Activated naive CD8-positive, alpha-beta T cell treated with anti-CD3 and anti-CD28 coated beads, Interleukin-2, amount 10 ng/mL, durations not matched to agents 7 days and 5 days (primary cell): ENCODE measurements at regions not wholly inside any gene's neighbourhood (a gene's known extent, or its start where the extent isn't known, plus 50 kb on each side); places are given as distances from the start of the nearest gene placed in this dataset.

Experiments
- ATAC-seq: fragments of 150-1000 bp; cut with Tn5 transposase; one replicate; pipeline ENCODE4 v1.10.0; 2021; ENCODE audit warnings: low read depth, moderate library complexity
- POLR2A ChIA-PET: fragments of 350-600 bp; sonication (Branson Sonifier 250); formaldehyde crosslinking; loops from one replicate; lab custom pipeline; 2021; ENCODE audit warnings: antibody characterized with exemption; lab: Charles Lee
- DNase-seq: peaks from one replicate; pipeline ENCODE4 v3.0.0; 2021
- H3K27ac Mint-ChIP-seq: one replicate; pipeline ENCODE4 v1.8.0; 2022; ENCODE audit warnings: mild to moderate bottlenecking, mixed read lengths
- H3K27me3 Mint-ChIP-seq: one replicate; pipeline ENCODE4 v1.8.0; 2022; ENCODE audit warnings: mild to moderate bottlenecking, moderate library complexity, mixed read lengths
- H3K36me3 Mint-ChIP-seq: one replicate; pipeline ENCODE4 v1.8.0; 2021; ENCODE audit warnings: mild to moderate bottlenecking, mixed read lengths
- H3K4me1 Mint-ChIP-seq: one replicate; pipeline ENCODE4 v1.8.0; 2021; ENCODE audit warnings: mixed read lengths
- H3K4me3 Mint-ChIP-seq: one replicate; pipeline ENCODE4 v1.8.0; 2022; ENCODE audit warnings: mild to moderate bottlenecking, moderate library complexity, mixed read lengths
- H3K9me3 Mint-ChIP-seq: one replicate; pipeline ENCODE4 v1.8.0; 2021; ENCODE audit warnings: mixed read lengths

DNA sequence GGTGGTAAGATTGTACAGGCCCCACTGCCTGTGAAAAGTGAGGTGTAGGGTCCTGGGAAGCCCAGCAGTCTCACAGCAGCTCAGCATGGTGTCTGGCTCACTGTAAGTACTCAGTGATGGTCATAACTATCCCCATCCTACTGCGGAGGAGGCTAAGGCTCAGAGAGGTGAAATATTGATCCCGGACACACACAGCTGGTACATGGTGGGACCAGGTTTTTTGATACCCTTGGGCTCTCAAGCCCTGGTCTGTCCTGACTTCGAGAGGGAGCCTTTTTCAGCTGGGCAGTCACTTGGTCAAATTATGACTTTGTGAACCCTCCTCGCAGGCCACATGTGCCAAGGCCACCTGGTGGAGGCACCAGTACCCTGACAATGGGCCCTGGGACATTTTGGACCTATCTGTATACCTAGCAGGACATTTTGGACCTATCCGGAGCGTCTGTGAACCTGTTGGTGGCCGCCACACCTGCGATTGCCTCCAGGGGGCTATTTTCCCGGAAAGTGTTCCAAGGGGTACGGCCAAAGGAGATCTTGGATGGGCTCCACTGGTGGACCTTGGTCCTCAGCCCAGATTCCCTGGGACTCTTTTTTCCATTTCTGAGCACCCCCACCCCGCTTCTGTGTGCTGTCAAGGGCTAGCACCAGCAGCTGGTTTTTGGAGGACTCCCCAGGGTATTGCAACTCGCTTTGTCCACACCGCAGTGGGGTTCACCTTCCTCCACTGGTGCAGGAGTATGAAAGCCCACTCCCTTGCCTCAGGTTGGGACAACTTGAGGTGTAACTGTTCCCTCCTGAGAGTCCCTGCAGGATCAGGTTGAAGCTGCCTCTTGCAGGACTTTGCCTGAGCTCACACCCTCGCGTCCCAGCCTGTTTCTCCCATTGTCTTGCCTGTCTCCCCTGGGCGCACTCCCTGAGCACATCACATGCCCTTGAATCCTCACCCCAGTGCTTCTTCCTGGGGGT lies 83.6 kb upstream of the NKD1 start:
- POLR2A ChIA-PET = no interaction called here
- Mint-ChIP-seq H3K27me3 (peaks cover 22% of the 10 kb centered on the region), H3K9me3 (no peaks in the 10 kb centered on the region), H3K4me3 (no peak overlapping the region), H3K4me1 (no peaks in the 10 kb centered on the region), H3K36me3 (no peaks in the 10 kb centered on the region), H3K27ac (no peak overlapping the region)
- no peak for ATAC-seq
- no peak for DNase-seq

DNA sequence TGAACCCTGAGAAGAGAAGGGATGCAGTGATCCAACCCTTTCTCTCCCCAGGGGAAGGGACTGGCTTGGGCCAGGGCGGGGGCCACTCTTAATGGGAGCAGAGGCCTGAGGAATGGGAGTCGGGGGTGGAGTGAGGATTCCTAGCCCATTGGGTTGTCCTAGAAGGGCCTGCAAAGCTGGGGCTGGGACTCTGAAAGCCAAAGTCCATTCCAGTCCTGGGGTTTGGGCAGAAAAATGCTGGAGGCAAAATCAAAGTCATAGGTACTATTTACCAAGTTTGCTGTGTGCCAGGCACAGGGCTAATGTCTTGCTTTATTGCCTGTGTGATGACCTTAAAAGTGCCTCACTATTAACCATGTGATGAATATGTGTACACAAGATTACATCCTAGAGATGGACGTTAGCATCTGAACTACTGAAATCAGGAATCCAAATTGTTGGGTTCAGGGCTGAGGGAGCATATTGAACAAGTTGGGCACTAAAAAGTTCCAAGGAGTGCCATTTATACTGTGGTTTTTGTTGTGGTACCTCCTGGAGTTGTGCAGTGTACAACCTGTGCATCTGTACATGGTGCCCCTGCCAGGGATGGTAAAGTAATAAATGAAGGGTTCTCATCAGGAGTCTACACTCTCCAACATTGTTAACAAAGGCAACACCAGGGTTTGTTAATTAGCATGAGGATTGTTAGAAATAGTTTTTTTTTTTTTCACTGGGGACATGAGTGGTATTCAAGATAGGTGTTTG lies 84.4 kb upstream of the NKD1 start:
- POLR2A ChIA-PET = no interaction called here
- no peak for ATAC-seq
- DNase-seq = no peak
- Mint-ChIP-seq H3K27me3 (peaks cover 19% of the 10 kb centered on the region), H3K4me1 (no peaks in the 10 kb centered on the region), H3K4me3 (no peak overlapping the region), H3K27ac (no peak overlapping the region), H3K9me3 (no peaks in the 10 kb centered on the region), H3K36me3 (no peaks in the 10 kb centered on the region)

DNA sequence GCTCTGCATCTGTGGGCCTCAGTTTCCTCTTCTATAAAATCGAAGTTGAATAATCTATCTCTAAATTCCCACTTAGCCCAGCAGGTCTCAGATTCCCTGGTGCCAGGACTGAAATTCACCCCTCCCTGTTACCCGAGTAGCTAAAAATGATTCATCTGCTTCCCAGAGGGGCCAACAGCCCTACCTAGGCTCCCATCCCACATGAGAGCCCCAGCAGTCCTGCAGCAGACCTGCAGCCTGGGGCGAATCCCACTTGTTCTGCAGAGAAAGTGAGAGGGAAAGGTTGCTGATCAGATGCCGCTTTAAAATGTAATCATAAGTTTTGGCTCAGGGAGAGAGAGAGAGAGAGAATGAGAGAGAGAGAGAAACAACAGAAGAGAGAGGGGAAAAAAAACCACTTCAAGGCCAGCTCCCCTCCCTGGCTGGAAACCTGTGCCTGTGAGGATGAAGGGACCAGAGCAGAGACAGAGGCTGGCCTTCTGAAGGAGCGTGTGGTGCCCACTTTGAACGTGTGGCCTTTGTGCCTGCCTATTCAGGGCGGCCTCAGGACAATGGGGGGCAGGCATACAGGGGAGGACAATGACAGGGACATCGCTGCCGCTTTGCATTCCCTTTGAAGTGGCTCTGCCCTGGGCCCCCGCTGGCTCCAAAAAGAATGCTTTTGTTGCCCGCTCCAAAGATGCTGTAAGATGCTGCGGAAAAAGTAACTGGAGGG lies 85.2 kb upstream of the NKD1 start:
- POLR2A ChIA-PET = no interaction called here
- Mint-ChIP-seq H3K36me3 (no peaks in the 10 kb centered on the region), H3K9me3 (no peaks in the 10 kb centered on the region), H3K27ac (no peak overlapping the region), H3K27me3 (peaks cover 15% of the 10 kb centered on the region), H3K4me1 (no peaks in the 10 kb centered on the region), H3K4me3 (no peak overlapping the region)
- ATAC-seq = no peak
- DNase-seq = no peak

DNA sequence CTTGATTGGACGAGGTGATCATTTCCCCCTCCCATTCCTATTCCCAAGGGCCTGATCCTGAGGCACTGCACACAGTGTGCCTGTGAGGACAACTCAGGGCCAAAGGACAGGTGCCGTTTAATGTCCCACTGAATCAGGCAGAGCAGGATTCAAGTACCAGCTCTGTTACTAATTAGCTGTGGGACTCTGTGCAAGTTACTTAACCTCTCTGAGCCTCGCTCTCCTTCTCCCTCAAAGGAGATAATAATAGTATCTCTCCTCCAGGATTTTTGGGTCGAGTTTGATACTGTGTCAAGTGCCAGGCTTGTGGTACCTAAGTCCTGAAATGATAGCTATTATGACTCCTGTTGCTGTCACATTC lies 86.8 kb upstream of the NKD1 start:
- Mint-ChIP-seq H3K27ac (no peak overlapping the region), H3K4me1 (peaks cover 6% of the 10 kb centered on the region), H3K9me3 (no peaks in the 10 kb centered on the region), H3K4me3 (no peak overlapping the region), H3K27me3 (peaks cover 1% of the 10 kb centered on the region), H3K36me3 (no peaks in the 10 kb centered on the region)
- DNase-seq (no peak), ATAC-seq (no peak)
- POLR2A ChIA-PET = no interaction called here

DNA sequence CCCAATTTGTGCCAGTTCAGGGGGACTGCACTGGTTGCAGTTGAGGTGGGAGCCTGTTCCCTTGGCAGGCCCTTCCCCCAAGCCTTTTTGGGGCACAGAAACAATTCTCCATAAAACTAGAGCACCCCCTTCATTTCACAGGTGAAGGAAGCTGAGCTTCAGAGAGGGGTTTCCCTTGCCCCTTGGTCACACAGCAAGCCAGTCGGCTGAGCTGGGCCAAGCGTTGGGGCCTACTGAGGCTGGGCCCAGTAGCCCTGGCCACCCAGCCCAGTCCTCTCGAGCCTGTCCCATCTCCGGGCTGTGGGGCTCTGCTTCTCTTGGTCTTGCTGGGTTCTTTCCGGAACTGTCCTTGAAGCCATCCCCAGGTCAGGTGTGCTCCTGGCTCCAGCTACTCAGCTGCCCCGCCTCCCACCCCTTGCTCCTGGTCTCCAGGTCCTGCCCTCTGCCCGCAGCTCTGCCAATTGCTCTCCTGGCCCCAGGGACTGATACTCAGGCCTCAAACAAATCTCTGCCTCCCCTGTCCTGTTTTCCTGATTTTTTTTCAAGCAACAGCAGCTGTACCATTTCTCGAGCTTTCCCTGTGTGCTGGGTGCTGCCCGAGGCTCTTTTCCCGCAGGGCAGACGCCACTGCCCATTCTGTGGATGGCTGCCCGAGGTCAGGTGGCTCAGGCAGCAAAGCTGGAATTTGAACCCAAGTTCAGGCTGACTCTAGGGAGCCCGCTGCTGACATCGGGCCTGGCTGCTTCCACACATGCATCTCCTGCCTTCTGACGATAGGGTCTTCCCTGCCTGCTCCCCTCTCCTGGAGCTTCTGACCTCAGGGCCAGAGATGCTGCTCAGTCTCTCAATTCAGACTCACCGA lies 87.4 kb upstream of the NKD1 start:
- Mint-ChIP-seq H3K27me3 (no peaks in the 10 kb centered on the region), H3K27ac (no peak overlapping the region), H3K36me3 (no peaks in the 10 kb centered on the region), H3K4me3 (no peak overlapping the region), H3K9me3 (no peaks in the 10 kb centered on the region), H3K4me1 (peaks cover 6% of the 10 kb centered on the region)
- no peak for DNase-seq
- no peak for ATAC-seq
- POLR2A ChIA-PET = no interaction called here

DNA sequence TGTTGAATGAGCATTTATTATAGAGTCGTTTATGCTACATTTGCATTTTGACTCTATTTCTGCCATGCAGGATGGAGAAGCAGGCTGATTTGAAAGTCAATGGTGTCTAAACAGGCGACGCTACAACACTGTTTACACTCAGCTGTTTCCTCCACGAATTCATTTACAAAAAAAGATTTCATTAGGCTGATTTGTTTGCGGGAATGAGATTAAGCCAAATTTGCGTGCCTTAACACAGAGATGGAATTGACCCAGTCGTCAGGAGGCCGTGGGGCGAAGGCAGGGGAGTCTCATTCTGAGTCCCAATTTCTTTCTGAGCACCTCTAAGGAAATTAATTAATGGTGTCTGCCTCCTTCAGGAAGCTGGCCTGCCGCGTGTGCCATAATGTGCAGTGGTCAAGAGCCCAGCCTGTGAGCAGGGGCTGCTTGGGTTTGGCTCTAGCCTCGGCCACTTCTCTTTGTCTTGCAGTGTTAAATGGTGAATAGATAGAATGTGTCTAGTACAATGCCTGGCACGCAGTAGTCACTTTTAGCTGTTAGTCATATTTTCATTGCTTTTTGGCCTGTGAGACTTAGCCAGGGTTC lies 88.6 kb upstream of the NKD1 start:
- Mint-ChIP-seq H3K27ac (no peak overlapping the region), H3K4me1 (peaks cover 6% of the 10 kb centered on the region), H3K4me3 (no peak overlapping the region), H3K27me3 (no peaks in the 10 kb centered on the region), H3K36me3 (no peaks in the 10 kb centered on the region), H3K9me3 (no peaks in the 10 kb centered on the region)
- DNase-seq (no peak), ATAC-seq (no peak)
- POLR2A ChIA-PET = interaction anchor here (0.6 kb wide), 1 partner anchor 308 kb away, joined by 3 read pairs; no protein-coding TSS in a partner anchor

DNA sequence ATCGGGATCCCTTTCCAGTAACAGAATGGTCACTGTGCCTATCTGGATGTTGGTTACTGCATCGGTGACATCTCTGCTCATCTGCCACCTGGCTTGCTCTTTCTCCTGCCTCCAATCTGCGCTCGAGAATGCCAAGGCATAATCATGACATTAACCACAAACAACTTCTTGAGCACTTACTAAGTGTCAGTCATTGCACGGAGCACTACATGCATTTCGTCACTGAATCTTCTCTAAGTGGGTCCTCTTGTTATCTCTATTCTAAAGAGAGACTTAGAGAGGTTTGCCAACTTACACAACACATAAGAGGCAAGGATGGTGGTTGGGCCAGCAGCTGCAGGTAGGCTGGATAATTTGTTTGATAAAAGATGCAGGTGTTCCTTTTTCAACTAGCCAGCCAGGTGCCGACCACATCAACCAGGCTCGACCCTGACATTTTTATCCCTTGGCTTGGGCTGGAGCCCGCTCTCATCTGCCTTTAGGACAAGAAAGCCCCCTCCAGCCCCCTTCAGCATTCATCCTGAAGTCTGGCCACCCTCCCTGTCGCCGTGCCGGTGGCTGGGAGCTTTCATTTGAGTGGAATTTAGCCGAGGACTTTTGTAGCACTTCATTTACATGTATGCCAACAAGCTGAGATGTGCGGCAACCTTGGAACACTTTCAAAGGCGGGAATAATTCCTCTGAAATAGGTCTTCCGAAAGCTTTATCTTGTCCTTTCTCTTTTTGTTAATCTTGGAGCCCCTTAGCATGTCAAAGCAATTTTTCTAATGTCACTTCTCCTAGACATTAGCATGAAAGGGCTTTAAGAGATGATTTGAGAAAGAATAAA lies 89.3 kb upstream of the NKD1 start:
- H3K36me3 Mint-ChIP-seq = no peaks in the 10 kb centered on the region
- no peaks in the 10 kb centered on the region for H3K9me3 Mint-ChIP-seq
- DNase-seq (no peak), ATAC-seq (no peak)
- peaks cover 6% of the 10 kb centered on the region for H3K4me1 Mint-ChIP-seq
- no peaks in the 10 kb centered on the region for H3K27me3 Mint-ChIP-seq
- H3K27ac Mint-ChIP-seq = no peak overlapping the region
- POLR2A ChIA-PET = no interaction called here
- H3K4me3 Mint-ChIP-seq = no peak overlapping the region

DNA sequence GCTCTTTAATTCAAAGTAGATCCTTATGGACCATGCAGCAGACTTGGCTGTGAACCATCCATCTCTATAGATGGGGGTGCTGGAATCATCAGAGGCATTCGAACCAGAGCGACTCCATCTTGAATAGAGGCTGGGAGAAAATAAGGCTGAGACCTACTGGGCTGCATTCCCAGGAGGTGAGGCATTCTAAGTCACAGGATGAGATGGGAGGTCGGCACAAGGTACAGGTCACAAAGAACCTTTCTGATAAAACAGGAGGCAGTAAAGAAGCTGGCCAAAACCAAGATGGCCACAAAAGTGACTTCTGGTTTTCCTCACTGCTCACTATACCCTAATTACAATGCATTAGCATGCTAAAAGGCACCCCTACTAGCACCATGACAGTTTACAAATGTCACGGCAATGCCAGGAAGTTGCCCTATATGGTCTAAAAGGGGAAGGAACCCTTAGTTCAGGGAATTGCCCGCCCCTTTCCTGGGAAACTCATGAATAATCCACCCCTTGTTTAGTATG lies 89.2 kb upstream of the BRD7 start:
- H3K27me3 Mint-ChIP-seq = no peaks in the 10 kb centered on the region
- H3K9me3 Mint-ChIP-seq = no peaks in the 10 kb centered on the region

DNA sequence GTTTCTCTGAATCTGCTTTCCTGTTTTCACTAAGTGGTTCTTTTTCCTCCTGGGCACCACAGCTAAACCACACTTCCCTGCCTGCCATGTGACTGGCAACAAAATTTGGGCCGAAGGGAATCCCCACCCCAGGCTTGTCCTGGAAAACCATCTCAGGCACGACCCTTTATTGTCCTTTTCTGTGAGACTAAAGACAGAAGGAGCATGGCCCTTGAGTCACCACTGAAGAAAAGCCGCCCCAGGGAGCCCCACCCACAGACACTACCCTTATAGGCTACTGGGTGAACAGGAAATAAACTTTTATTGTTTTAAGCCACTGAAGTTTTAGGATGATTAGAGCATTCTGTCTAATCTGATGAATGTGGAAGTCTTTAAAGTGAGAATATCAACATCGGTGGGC lies 88.6 kb upstream of the BRD7 start:
- no peak overlapping the region for H3K27ac Mint-ChIP-seq
- POLR2A ChIA-PET = no interaction called here
- peaks cover 6% of the 10 kb centered on the region for H3K4me1 Mint-ChIP-seq
- DNase-seq = no peak
- no peaks in the 10 kb centered on the region for H3K9me3 Mint-ChIP-seq
- H3K36me3 Mint-ChIP-seq = no peaks in the 10 kb centered on the region
- no peak overlapping the region for H3K4me3 Mint-ChIP-seq
- no peak for ATAC-seq
- no peaks in the 10 kb centered on the region for H3K27me3 Mint-ChIP-seq

More for the DNA sequence above, 89.2 kb upstream of the BRD7 start:
- no peak for ATAC-seq
- no peak overlapping the region for H3K27ac Mint-ChIP-seq
- DNase-seq = no peak
- POLR2A ChIA-PET = no interaction called here
- no peaks in the 10 kb centered on the region for H3K36me3 Mint-ChIP-seq
- H3K4me1 Mint-ChIP-seq = peaks cover 6% of the 10 kb centered on the region
- no peak overlapping the region for H3K4me3 Mint-ChIP-seq

DNA sequence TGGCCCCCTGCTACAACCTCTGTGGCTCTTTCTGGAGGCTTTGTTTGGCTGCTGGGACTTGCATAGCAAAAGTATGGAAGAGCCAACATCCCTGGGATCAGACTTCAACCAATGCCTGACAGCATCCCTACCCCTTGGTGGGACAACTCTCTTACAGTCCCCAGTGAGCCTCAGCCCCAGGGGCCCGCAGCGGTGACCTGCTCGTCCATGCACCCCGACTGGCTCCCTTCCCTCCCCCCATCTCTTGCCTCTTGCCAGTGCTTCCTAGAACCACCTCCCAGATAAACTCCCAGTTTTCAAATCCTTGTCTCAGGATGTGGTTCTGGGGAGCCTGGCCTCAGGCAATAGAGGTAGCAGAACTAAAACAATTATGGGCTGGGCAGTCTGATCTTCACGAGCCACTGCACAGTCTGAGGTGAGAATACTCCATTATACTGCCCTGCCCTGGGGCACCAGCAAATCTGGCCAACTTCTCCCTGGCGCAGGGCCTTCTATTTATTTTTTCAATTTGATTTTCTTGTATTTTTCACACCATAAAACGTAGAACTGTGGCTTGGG lies 86.6 kb upstream of the BRD7 start:
- Mint-ChIP-seq H3K36me3 (no peaks in the 10 kb centered on the region), H3K9me3 (no peaks in the 10 kb centered on the region), H3K4me3 (no peak overlapping the region), H3K27me3 (no peaks in the 10 kb centered on the region), H3K27ac (no peak overlapping the region), H3K4me1 (peaks cover 6% of the 10 kb centered on the region)
- ATAC-seq (no peak), DNase-seq (no peak)
- POLR2A ChIA-PET = no interaction called here

DNA sequence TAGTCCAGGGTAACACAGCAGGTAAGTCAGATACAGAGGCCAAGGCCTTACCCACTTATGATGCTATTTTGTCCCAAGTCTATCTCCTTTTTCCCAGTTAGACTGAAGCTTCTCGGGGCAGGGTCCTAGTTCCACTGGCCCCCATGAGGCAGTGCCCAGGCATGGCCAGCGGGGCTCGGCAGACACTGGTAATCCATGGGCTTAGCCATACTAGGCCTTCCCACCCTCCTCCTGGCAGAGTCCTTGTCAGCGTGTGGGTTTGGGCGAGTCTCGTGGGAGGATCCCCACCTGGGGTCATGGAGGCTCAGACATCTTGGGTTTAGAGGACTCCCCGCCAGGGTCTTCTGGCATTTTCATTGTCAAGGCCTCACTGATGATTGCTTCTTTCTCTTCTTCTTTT lies 84.7 kb upstream of the BRD7 start:
- Mint-ChIP-seq H3K27me3 (no peaks in the 10 kb centered on the region), H3K27ac (no peak overlapping the region), H3K4me1 (peaks cover 6% of the 10 kb centered on the region), H3K36me3 (no peaks in the 10 kb centered on the region), H3K4me3 (no peak overlapping the region), H3K9me3 (no peaks in the 10 kb centered on the region)
- ATAC-seq (no peak), DNase-seq (no peak)
- POLR2A ChIA-PET = no interaction called here
